ENCODE measurements at regions not wholly inside any gene's neighbourhood (a gene's known extent, or its start where the extent isn't known, plus 50 kb on each side); places are given as distances from the start of the nearest gene placed in this dataset.
"Not testable (repeated sequence)": the region's sequence is repeated elsewhere in the genome, so short reads cannot be mapped to it uniquely, and the experiment has no call there.

- Histone ChIP-seq H4K20me1 (replicated peaks; ENCODE audit: control insufficient read depth, extremely low read depth, insufficient read depth, low read length) (no peaks in the 10 kb centered on the region), H3K4me3 (replicated peaks in 1 of 3; ENCODE audit: insufficient read depth in 1 of 3, low read depth in 1 of 3, low read length in 3 of 3) (no peak overlapping the region), H3K9me3 (replicated peaks; ENCODE audit: control insufficient read depth, insufficient read depth, low read length) (no peaks in the 10 kb centered on the region), H3K36me3 (ENCODE audit: control insufficient read depth in 2 of 2, extremely low read depth in 1 of 2, insufficient read depth in 2 of 2, low read length in 2 of 2) (no peaks in the 10 kb centered on the region), H3K4me1 (ENCODE audit: control insufficient read depth, extremely low read depth, insufficient read depth, low read length) (no peaks in the 10 kb centered on the region), H3K9me1 (replicated peaks; ENCODE audit: control insufficient read depth, extremely low read depth, insufficient read depth, low read length) (no peaks in the 10 kb centered on the region), H3K27ac (ENCODE audit: insufficient read depth, low read depth, low read length) (no peak overlapping the region), H2AFZ (ENCODE audit: low read depth, low read length) (no peak overlapping the region), H3K9ac (replicated peaks; ENCODE audit: extremely low read depth, insufficient read depth, low read length) (no peak overlapping the region), H3K27me3 (ENCODE audit: control insufficient read depth in 2 of 2, insufficient read depth in 2 of 2, low read length in 2 of 2) (no peaks in the 10 kb centered on the region), H3K4me2 (ENCODE audit: insufficient read depth, low read length) (no peak overlapping the region), H3K79me2 (ENCODE audit: control insufficient read depth, insufficient read depth, low read length) (no peaks in the 10 kb centered on the region)
- FAIRE-seq (no peak), DNase-seq (ENCODE audit: low read depth, low spot score) (no peak)
- dilution Hi-C loops (cut with MboI; ENCODE audit: extremely low pct_ligation_motif_present, low sequenced_read_pairs) (no loop called here), intact Hi-C loops (cut with micrococcal nuclease) (no loop called here)
- ChIA-PET CTCF (no interaction called here), POLR2A (no interaction called here)
- TF ChIP-seq POLR2AphosphoS5 (IDR thresholded peaks at IDR 0.05; ENCODE audit: insufficient read depth, low read depth, low read length) (no peak), GATA2 (IDR thresholded peaks at IDR 0.05; ENCODE audit: insufficient read depth, insufficient read length, low read depth, low read length) (no peak), CTCF (IDR thresholded peaks at IDR 0.05; ENCODE audit: extremely low read depth in 1 of 2, insufficient read depth in 1 of 2, low read depth in 1 of 2, low read length in 2 of 2) (no peak), EZH2 (IDR thresholded peaks at IDR 0.05; ENCODE audit: borderline replicate concordance, low read depth, low read length, severe bottlenecking) (no peak), FOS (IDR thresholded peaks at IDR 0.05; ENCODE audit: borderline replicate concordance, insufficient read depth, low read length) (no peak), JUN (IDR thresholded peaks at IDR 0.05; ENCODE audit: borderline replicate concordance, insufficient read depth, insufficient read length, low read depth) (no peak), POLR2A (IDR thresholded peaks at IDR 0.05; ENCODE audit: low read depth, low read length) (no peak), MAX (IDR thresholded peaks at IDR 0.05; ENCODE audit: insufficient read depth, insufficient read length) (no peak), MYC (IDR thresholded peaks at IDR 0.05; ENCODE audit: low read depth, low read length) (no peak)
- BruUV-seq (replicated peaks): no TSS peak
These were observed 181.2 kb upstream of the COX10 start for GRCh38 chr17:13888056-13888609.

- H3K79me2 ChIP-seq (ENCODE audit: control insufficient read depth, insufficient read depth, low read length); H3K27me3 ChIP-seq (ENCODE audit: control insufficient read depth in 2 of 2, insufficient read depth in 2 of 2, low read length in 2 of 2); dilution Hi-C loops (cut with MboI; ENCODE audit: extremely low pct_ligation_motif_present, low sequenced_read_pairs); CTCF ChIA-PET; intact Hi-C loops (cut with micrococcal nuclease); H3K27ac ChIP-seq (ENCODE audit: insufficient read depth, low read depth, low read length); H3K36me3 ChIP-seq (ENCODE audit: control insufficient read depth in 2 of 2, extremely low read depth in 1 of 2, insufficient read depth in 2 of 2, low read length in 2 of 2); H3K9ac ChIP-seq (replicated peaks; ENCODE audit: extremely low read depth, insufficient read depth, low read length); BruUV-seq (replicated peaks); H4K20me1 ChIP-seq (replicated peaks; ENCODE audit: control insufficient read depth, extremely low read depth, insufficient read depth, low read length); H3K4me3 ChIP-seq (replicated peaks in 1 of 3; ENCODE audit: insufficient read depth in 1 of 3, low read depth in 1 of 3, low read length in 3 of 3); H2AFZ ChIP-seq (ENCODE audit: low read depth, low read length); H3K4me1 ChIP-seq (ENCODE audit: control insufficient read depth, extremely low read depth, insufficient read depth, low read length); POLR2A ChIA-PET; H3K9me3 ChIP-seq (replicated peaks; ENCODE audit: control insufficient read depth, insufficient read depth, low read length); H3K9me1 ChIP-seq (replicated peaks; ENCODE audit: control insufficient read depth, extremely low read depth, insufficient read depth, low read length); DNase-seq (ENCODE audit: low read depth, low spot score); H3K4me2 ChIP-seq (ENCODE audit: insufficient read depth, low read length); FAIRE-seq: not testable (repeated sequence)
These were observed 160.3 kb upstream of the COX10 start for GRCh38 chr17:13908971-13909370.

All from endothelial cell of umbilical vein (primary cell).